Right cardiac atrium (tissue), 5 donors: ENCODE measurements at regions not wholly inside any gene's neighbourhood (a gene's known extent, or its start where the extent isn't known, plus 50 kb on each side); places are given as distances from the start of the nearest gene placed in this dataset.
A peak's percentile ranks its signal among the peaks of the same experiment; 100 is the strongest.
"Not testable (repeated sequence)": the region's sequence is repeated elsewhere in the genome, so short reads cannot be mapped to it uniquely, and the experiment has no call there.

Experiments
- ATAC-seq, 2 donors: fragments of 200-7000 bp; cut with Tn5 transposase; one replicate each; pipeline versions ENCODE4 v1.8.0 to v1.9.1; 2020; ENCODE audit warnings: moderate library complexity in 2 of 2, mild to moderate bottlenecking in 1 of 2
- DNase-seq, 3 donors: peaks; one replicate each; pipeline ENCODE4 v3.0.0-alpha.2; 2020
- H3K27ac ChIP-seq: one replicate; pipeline ENCODE4 v1.5.1; 2013; ENCODE audit warnings: mild to moderate bottlenecking, low read length, control low read depth, moderate library complexity
- H3K27me3 ChIP-seq: one replicate; pipeline ENCODE4 v1.6.1; 2013; ENCODE audit not compliant: control insufficient read depth, insufficient read depth
- H3K4me1 ChIP-seq: one replicate; pipeline ENCODE4 v1.6.1; 2013; ENCODE audit warnings: low read length; ENCODE audit not compliant: control insufficient read depth, insufficient read depth
- H3K4me3 ChIP-seq: one replicate; pipeline ENCODE4 v1.5.1; 2013; ENCODE audit warnings: low read length, control low read depth
- H3K9me3 ChIP-seq: one replicate; pipeline ENCODE4 v1.6.1; 2013; ENCODE audit warnings: low read length; ENCODE audit not compliant: control insufficient read depth
- WGBS: extraction: QIAGEN DNeasy Blood & Tissue Kit; methylation state at CpG from one replicate; pipeline ENCODE4 v1.1.7; 2013; 5-methylcytosine and 5-hydroxymethylcytosine counted together
- intact Hi-C, 4 donors: fragments of 100-400 bp; cut with DNase I; formaldehyde crosslinking; loops; one replicate each; pipeline versions ENCODE4 v1.11.0 to v1.14.0; 2022 to 2023
- donor health status: healthy with polysubstance abuse.
- donor health status: DM: no; HTN: yes; CAD: no.
- donor health status: DM: no; HTN: no; CAD: no.
- donor health status: DM: no; HTN: yes; CAD: no; lungs with severe emphysema.
- donor health status: DM: yes; HTN: yes; CAD: no.

- 85% methylated on average over 6 of the region's 6 CpGs for WGBS
- H3K4me3 ChIP-seq, H3K9me3 ChIP-seq, intact Hi-C loops, DNase-seq, H3K27ac ChIP-seq, ATAC-seq, H3K27me3 ChIP-seq, H3K4me1 ChIP-seq: not testable (repeated sequence)
These were observed 80.4 kb upstream of the FREM1 start for GRCh38 chr9:14990647-14991046.

DNA sequence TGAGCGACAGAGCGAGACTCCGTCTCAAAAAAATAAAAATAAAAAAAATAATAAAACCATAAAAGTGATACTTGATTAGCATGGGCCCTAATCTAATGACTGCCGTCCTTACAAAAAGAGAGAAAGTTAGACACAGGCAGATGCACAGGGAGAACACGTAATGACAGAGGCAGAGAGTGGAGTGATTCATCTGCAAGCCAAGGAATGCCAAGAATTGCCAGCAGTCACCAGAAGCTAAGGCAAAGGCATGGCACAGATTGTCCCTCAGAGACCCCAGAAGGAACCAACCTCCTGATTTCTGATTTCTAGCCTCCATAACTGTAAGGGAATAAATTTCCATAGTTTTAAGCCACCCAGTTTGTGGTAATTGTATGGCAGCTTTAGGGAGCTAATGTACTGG, 79.6 kb upstream of the FREM1 start:
- no peak for DNase-seq
- Histone ChIP-seq H3K4me1 (no peaks in the 10 kb centered on the region), H3K9me3 (no peaks in the 10 kb centered on the region), H3K27ac (no peak overlapping the region), H3K4me3 (no peak overlapping the region), H3K27me3 (no peaks in the 10 kb centered on the region)
- intact Hi-C loops: no loop called here
- 93% methylated on average over 5 of the region's 5 CpGs for WGBS
- no peak for ATAC-seq

GRCh38 chr9:14989336-14989735, 79.1 kb upstream of the FREM1 start:
- ATAC-seq, DNase-seq, H3K27me3 ChIP-seq, H3K9me3 ChIP-seq, H3K4me3 ChIP-seq, H3K4me1 ChIP-seq, H3K27ac ChIP-seq, intact Hi-C loops: not testable (repeated sequence)
- WGBS: 92% methylated on average over 7 of the region's 7 CpGs

GRCh38 chr9:14987858-14988257, 77.6 kb upstream of the FREM1 start:
- 95% methylated on average over 1 of the region's 1 CpG for WGBS
- Histone ChIP-seq H3K27me3 (no peaks in the 10 kb centered on the region), H3K4me1 (no peaks in the 10 kb centered on the region), H3K9me3 (no peaks in the 10 kb centered on the region), H3K4me3 (no peak overlapping the region), H3K27ac (no peak overlapping the region)
- no peak for DNase-seq
- ATAC-seq: no peak
- intact Hi-C loops: no loop called here

DNA sequence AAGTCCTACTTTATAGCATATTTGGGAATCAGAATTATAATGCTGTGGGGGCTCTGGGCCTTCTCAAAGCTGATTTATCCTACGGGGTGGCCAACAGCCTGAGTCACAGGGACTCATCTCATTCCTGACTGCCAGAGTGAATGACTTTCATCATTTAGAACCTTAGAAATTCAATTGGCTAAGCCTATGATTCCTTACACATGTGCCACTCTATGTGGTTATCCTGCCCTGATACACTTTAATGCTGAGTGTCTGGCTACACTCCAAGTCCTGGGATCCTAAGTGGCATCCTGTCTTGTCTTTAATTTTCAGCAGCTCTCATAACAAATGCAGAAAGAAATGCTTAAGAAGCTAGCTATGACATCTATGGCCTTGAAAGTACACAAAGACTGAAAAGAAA, 75.2 kb upstream of the FREM1 start:
- DNase-seq (no peak), ATAC-seq (no peak)
- Histone ChIP-seq H3K9me3 (no peaks in the 10 kb centered on the region), H3K4me3 (no peak overlapping the region), H3K27ac (no peak overlapping the region), H3K4me1 (no peaks in the 10 kb centered on the region), H3K27me3 (no peaks in the 10 kb centered on the region)
- 82% methylated on average over 1 of the region's 1 CpG for WGBS
- intact Hi-C loops: no loop called here

GRCh38 chr9:14983599-14983998, 73.4 kb upstream of the FREM1 start:
- H3K27ac ChIP-seq: no peak overlapping the region
- H3K9me3 ChIP-seq: no peaks in the 10 kb centered on the region
- no peak overlapping the region for H3K4me3 ChIP-seq
- no peak for ATAC-seq
- intact Hi-C loops: no loop called here
- no peaks in the 10 kb centered on the region for H3K4me1 ChIP-seq
- no peak for DNase-seq
- H3K27me3 ChIP-seq: no peaks in the 10 kb centered on the region
- WGBS: 96% methylated on average over 1 of the region's 1 CpG

- intact Hi-C loops: no loop called here
- ATAC-seq (no peak), DNase-seq (no peak)
- H3K4me3 ChIP-seq: no peak overlapping the region
- H3K9me3 ChIP-seq: no peaks in the 10 kb centered on the region
- no peaks in the 10 kb centered on the region for H3K4me1 ChIP-seq
- H3K27ac ChIP-seq: no peak overlapping the region
- no peaks in the 10 kb centered on the region for H3K27me3 ChIP-seq
- WGBS: 59% methylated on average over 3 of the region's 3 CpGs
These were observed 71.2 kb upstream of the FREM1 start for GRCh38 chr9:14981291-14981950.

DNA sequence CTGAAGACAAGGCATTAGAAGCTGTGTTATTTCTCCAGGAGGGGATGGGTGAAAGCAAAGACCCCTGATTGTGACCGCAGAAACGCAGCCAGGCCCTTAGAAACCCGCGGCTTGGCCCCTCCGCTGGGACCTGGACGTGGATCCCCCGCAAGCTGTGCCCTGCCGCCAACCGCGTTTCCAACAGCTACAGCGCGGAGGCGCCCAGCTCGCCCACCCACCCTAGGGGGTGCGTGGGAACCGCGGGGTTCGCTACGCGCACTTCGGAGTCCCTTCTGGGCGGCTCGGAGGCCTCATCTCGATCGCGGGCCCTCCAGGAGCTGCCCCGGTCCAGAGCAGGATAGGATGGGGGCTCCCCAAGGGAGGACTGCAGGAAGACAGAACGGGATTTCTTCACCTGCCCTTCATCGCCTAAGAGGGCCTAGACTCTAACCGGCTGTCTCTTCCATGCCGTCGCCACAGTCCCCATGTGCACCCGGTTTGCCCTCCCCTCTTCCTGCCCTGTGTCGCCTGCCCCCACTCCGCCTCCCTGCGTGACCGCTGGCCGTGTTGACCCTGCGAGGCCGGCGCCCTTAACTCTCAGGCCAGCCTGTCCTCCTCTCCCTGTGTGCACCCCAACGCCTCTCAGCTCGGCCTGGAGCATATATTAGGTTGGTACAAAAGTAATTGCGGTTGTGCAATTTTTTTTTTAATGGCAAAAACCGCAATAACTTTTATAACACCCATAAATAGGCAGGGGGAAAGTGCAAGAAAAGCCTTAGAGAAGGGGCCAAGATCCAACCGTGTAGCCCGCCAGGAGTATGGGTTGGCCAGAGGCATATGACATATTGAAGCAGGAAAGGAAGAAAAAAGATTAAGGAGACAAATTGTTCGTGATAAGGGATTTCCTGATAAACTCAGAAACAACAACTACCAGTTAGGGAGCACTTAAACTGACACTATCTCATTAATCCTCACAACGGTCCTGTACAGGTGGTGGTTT, 68.1 kb upstream of the FREM1 start:
- no peaks in the 10 kb centered on the region for H3K4me1 ChIP-seq

GRCh38 chr9:14967450-14968321, 57.5 kb upstream of the FREM1 start:
- ATAC-seq: no peak
- 92% methylated on average over 8 of the region's 8 CpGs for WGBS

More for the DNA sequence above, 68.1 kb upstream of the FREM1 start:
- H3K9me3 ChIP-seq: no peaks in the 10 kb centered on the region
- no peak overlapping the region for H3K27ac ChIP-seq
- H3K27me3 ChIP-seq: no peaks in the 10 kb centered on the region
- H3K4me3 ChIP-seq: no peak overlapping the region
- 86% methylated on average over 49 of the region's 49 CpGs for WGBS
- intact Hi-C loops: no loop called here
- DNase-seq (peak in 2 of 3 donors; percentile 47 to 50), ATAC-seq (no peak)

DNA sequence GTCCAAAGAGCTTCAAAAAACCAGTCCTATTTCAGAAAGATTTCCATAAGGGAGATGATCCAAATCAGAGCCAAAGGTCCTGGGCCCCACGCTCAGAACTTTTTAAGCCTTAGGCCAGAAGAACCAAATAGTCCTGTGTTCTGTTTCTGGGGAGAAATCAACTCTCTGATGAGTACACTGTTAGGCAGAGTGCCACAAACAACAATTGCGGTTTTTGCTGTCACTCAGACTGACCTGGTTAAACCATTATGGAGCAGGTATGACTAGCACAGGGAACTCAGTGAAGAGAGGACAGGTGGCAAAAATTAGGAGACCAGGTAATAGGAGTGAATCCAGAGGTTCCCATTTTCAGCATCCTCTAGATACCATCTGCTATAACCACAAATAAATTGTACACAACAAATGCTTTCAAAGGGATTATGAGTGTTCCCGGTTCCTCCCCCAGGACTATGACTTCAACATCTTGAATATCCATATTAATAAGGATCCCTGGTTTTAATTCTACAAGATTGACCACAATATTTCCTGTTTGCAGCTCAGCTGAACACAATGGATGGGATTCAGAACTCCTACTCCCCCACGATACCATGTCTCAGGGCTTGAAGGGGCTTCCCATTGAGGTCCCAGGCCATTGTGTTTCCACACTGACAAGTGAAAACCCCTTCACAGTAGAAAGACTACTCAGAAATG, 52.1 kb upstream of the FREM1 start:
- Histone ChIP-seq H3K4me1 (no peaks in the 10 kb centered on the region), H3K4me3 (no peak overlapping the region), H3K27me3 (no peaks in the 10 kb centered on the region), H3K27ac (no peak overlapping the region), H3K9me3 (no peaks in the 10 kb centered on the region)
- 66% methylated on average over 4 of the region's 4 CpGs for WGBS
- no peak for DNase-seq
- no peak for ATAC-seq
- intact Hi-C loops: no loop called here

More at GRCh38 chr9:14967450-14968321, 57.5 kb upstream of the FREM1 start:
- Histone ChIP-seq H3K9me3 (no peaks in the 10 kb centered on the region), H3K27ac (no peak overlapping the region), H3K4me1 (no peaks in the 10 kb centered on the region), H3K27me3 (no peaks in the 10 kb centered on the region), H3K4me3 (no peak overlapping the region)
- DNase-seq: no peak
- intact Hi-C loops: no loop called here
